ENCODE measurements at regions not wholly inside any gene's neighbourhood (a gene's known extent, or its start where the extent isn't known, plus 50 kb on each side); places are given as distances from the start of the nearest gene placed in this dataset.
A peak's percentile ranks its signal among the peaks of the same experiment; 100 is the strongest.

DNA sequence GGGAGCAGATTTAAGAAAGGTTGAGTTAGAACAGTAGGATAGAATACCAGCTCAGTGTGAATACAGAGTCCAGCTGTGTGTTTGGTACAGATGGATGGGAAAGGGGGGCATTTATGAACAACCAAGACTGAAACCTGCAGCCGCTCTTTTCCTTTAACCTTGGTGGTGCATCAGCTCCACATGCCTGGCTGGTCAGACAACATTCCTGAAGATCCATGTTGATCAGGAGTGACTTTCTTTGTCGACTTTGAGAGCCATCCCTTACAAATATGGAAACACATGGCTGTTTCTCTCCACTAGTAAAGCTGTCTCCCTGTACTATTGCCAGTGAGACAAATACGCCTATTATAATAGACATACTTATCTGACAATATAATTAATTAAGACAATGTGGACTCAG is 476.5 kb upstream of the IGFBP3 start:
- H3K4me1 ChIP-seq = no peaks in the 10 kb centered on the region
- WGBS, 2 donors = 72 to 89% methylated on average over 3 of the region's 3 CpGs
- no peak overlapping the region for H3K27ac ChIP-seq
- no peak for TF ChIP-seq EP300 (IDR thresholded peaks at IDR 0.05)
- no peak for TF ChIP-seq POLR2A (IDR thresholded peaks at IDR 0.05)
- TF ChIP-seq, protein P1, sequence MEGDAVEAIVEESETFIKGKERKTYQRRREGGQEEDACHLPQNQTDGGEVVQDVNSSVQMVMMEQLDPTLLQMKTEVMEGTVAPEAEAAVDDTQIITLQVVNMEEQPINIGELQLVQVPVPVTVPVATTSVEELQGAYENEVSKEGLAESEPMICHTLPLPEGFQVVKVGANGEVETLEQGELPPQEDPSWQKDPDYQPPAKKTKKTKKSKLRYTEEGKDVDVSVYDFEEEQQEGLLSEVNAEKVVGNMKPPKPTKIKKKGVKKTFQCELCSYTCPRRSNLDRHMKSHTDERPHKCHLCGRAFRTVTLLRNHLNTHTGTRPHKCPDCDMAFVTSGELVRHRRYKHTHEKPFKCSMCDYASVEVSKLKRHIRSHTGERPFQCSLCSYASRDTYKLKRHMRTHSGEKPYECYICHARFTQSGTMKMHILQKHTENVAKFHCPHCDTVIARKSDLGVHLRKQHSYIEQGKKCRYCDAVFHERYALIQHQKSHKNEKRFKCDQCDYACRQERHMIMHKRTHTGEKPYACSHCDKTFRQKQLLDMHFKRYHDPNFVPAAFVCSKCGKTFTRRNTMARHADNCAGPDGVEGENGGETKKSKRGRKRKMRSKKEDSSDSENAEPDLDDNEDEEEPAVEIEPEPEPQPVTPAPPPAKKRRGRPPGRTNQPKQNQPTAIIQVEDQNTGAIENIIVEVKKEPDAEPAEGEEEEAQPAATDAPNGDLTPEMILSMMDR (IDR thresholded peaks at IDR 0.05) = no peak
- H3K27me3 ChIP-seq = no peaks in the 10 kb centered on the region
- no peaks in the 10 kb centered on the region for H3K36me3 ChIP-seq
- H3K4me3 ChIP-seq = no peak overlapping the region
- H3K9me3 ChIP-seq = peaks cover 0 to 11% (median 0%) of the 10 kb centered on the region in 4 donors
- no peak for DNase-seq (ENCODE audit: low spot score in 2 of 2)

DNA sequence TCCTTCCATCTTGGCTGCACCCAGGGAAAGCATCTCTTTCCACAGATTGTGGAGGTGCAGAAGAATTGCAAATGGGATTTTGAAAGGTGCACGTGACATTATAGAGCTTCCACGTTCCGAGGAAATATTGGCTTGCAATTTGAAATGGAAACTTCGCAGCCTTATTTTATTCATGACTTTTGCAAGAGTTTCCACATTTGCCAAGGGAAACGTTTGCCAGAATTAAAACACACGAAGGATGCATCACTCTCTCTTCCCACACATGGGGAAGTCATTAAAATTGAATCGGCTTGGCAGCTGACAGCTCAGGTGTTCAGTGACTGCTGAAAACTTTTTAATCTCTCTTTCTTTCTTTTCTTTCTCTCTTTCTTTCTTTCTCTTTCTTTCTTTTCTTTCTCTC is 475.4 kb upstream of the IGFBP3 start:
- 47 to 55% methylated on average over 7 of the region's 7 CpGs for WGBS, 2 donors
- TF ChIP-seq EP300 (IDR thresholded peaks at IDR 0.05) (peak in 1 of 2 donors; percentile 56), POLR2A (IDR thresholded peaks at IDR 0.05) (no peak)
- TF ChIP-seq, protein P1 (IDR thresholded peaks at IDR 0.05) = no peak
- Histone ChIP-seq H3K27ac (no peak overlapping the region), H3K4me3 (no peak overlapping the region), H3K4me1 (peaks cover 0 to under 1% (median 0%) of the 10 kb centered on the region in 4 donors), H3K9me3 (peaks cover 0 to 6% (median 0%) of the 10 kb centered on the region in 4 donors), H3K27me3 (no peaks in the 10 kb centered on the region), H3K36me3 (no peaks in the 10 kb centered on the region)
- peak in 1 of 2 donors; percentile 22 for DNase-seq (ENCODE audit: low spot score in 2 of 2)

DNA sequence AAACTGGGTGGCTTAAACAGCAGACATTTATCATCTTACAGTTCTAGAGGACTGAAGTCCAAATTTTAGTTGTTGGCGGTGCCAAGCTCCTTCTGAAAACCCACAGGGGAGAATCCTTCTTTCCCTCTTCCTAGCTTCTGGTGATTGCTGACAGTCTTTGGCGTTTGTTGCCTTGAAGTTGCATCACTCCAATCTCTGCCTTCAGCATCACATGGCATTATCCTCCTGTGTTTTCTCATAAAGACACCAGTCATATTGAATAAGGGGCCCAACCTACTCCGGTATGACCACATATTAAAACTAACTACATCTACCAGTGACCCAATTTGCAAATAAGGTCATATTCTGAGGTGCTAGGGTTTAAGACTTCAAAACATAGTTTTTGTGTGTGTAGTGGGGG is 472.1 kb upstream of the IGFBP3 start:
- no peak overlapping the region for H3K27ac ChIP-seq
- 84 to 88% methylated on average over 3 of the region's 3 CpGs for WGBS, 2 donors
- TF ChIP-seq EP300 (IDR thresholded peaks at IDR 0.05) (no peak), POLR2A (IDR thresholded peaks at IDR 0.05) (no peak)
- TF ChIP-seq, protein P1 (IDR thresholded peaks at IDR 0.05) = no peak

DNA sequence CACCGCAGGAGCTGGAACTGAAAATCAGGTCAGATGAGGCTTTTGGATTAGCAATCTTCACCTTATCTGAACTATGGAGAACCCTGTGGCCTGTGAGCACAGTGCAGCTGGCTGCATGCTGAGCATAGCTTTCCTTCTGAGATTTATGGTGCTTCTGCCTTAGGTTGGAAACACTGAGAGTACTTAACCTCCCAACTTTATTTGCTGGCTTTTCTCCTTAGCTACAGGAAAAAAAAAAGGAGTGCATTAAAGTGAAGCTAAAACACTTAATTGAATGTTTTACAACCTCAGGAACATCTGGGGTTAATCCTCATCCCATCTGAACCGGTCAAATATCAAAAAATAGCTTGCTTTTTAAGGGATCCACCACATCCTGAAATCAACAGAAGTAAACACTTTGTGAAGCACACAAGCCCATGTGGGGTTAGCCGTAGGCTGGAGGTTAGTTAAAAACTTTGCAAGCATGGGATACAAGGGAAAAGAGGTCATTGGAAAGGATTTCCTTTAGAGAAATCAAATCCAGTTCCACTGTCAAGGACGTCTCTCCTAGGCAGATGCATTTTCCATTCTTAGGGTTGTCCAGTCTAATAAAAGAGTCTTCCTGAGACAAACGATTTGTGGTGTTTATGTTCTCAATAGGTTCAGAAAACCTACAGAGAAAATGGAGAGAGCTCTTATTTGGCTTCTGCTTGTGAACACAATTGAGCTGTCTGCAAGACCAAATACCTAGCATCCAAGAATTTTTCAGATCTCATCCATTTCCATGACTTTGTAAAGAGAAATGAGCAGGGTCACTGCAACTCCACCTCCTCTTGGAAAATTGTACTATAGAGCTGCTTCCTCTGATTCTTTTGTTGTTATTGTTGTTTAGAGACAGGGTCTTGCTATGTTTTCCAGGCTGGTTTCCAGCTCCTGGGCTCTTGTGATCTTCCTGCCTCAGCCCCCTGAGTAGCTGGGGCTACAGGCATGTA is 470.4 kb upstream of the IGFBP3 start:
- TF ChIP-seq POLR2A (IDR thresholded peaks at IDR 0.05) (no peak), EP300 (IDR thresholded peaks at IDR 0.05) (no peak)
- TF ChIP-seq, protein P1 (IDR thresholded peaks at IDR 0.05) = no peak
- 32 to 37% methylated on average over 5 of the region's 5 CpGs for WGBS, 2 donors
- no peak for DNase-seq (ENCODE audit: low spot score in 2 of 2)
- Histone ChIP-seq H3K27me3 (no peaks in the 10 kb centered on the region), H3K4me3 (no peak overlapping the region), H3K27ac (no peak overlapping the region), H3K9me3 (no peaks in the 10 kb centered on the region), H3K36me3 (no peaks in the 10 kb centered on the region), H3K4me1 (peaks cover 0 to 8% (median 0%) of the 10 kb centered on the region in 4 donors)

More for the DNA sequence above, 472.1 kb upstream of the IGFBP3 start:
- no peaks in the 10 kb centered on the region for H3K27me3 ChIP-seq
- H3K36me3 ChIP-seq = no peaks in the 10 kb centered on the region
- no peaks in the 10 kb centered on the region for H3K9me3 ChIP-seq
- DNase-seq (ENCODE audit: low spot score in 2 of 2) = no peak
- H3K4me3 ChIP-seq = no peak overlapping the region
- H3K4me1 ChIP-seq = peaks cover 0 to 8% (median 0%) of the 10 kb centered on the region in 4 donors

DNA sequence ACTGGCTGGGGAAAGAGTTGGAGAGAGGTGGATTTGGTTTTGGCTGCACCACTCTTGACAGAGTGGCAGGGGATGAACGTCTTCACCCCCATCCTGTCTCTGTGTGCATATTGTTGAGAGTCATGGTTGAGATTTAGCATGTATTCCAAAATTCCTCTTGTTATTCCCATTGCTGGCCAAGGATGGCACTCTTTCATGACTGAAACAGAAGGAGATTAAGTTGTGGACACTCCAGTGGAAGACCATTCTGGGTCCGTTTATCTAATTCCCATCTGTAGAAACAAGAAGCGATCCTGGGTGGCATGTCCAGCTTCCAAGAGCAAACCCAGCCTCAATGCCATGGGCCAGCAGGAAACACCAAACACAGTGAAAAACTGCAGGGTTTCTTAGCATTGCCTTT is 469.0 kb upstream of the IGFBP3 start:
- Histone ChIP-seq H3K9me3 (no peaks in the 10 kb centered on the region), H3K4me3 (no peak overlapping the region), H3K4me1 (peaks cover 0 to 8% (median 0%) of the 10 kb centered on the region in 4 donors), H3K36me3 (no peaks in the 10 kb centered on the region), H3K27me3 (no peaks in the 10 kb centered on the region), H3K27ac (no peak overlapping the region)
- TF ChIP-seq, protein P1 (IDR thresholded peaks at IDR 0.05) = no peak
- TF ChIP-seq EP300 (IDR thresholded peaks at IDR 0.05) (no peak), POLR2A (IDR thresholded peaks at IDR 0.05) (no peak)
- WGBS, 2 donors = 74 to 84% methylated on average over 3 of the region's 3 CpGs
- DNase-seq (ENCODE audit: low spot score in 2 of 2) = no peak
